AG04450 (cell line): ENCODE measurements at regions not wholly inside any gene's neighbourhood (a gene's known extent, or its start where the extent isn't known, plus 50 kb on each side); places are given as distances from the start of the nearest gene placed in this dataset.
"Not testable (repeated sequence)": the region's sequence is repeated elsewhere in the genome, so short reads cannot be mapped to it uniquely, and the experiment has no call there.

Source experiments
- CTCF ChIA-PET: fragments of 300-600, 350-600 bp; formaldehyde crosslinking; extraction: SDS; loops from one replicate; lab custom pipeline; 2022; ENCODE audit warnings: antibody characterized with exemption, inconsistent platforms; lab: Charles Lee
- POLR2A ChIA-PET: fragments of 350-600 bp; formaldehyde crosslinking; extraction: SDS; loops from one replicate; lab custom pipeline; 2021; ENCODE audit warnings: antibody characterized with exemption, inconsistent platforms; lab: Yijun Ruan, JAX
- DNase-seq: peaks from one replicate; pipeline ENCODE4 v3.0.0-alpha.2; 2011; ENCODE audit warnings: low read depth, low spot score
- H3K27ac ChIP-seq: one replicate; pipeline ENCODE4 v1.5.1; 2012; ENCODE audit warnings: low read depth, low read length, control low read depth
- H3K27me3 ChIP-seq: one replicate; pipeline ENCODE4 v1.6.0; 2012; ENCODE audit warnings: low read length; ENCODE audit not compliant: control insufficient read depth, insufficient read depth
- H3K4me3 ChIP-seq: 2 replicates; pipeline ENCODE4 v1.5.1; 2011; ENCODE audit warnings: mild to moderate bottlenecking, low read depth, low read length, control low read depth
- H3K9me3 ChIP-seq: 2 replicates; pipeline ENCODE4 v1.5.1; 2012; ENCODE audit warnings: low read length; ENCODE audit not compliant: control insufficient read depth, insufficient read depth
- TF ChIP-seq, protein P1 (sequence below): IDR thresholded peaks from 2 replicates; pipeline ENCODE4 v1.5.1; 2011; ENCODE audit warnings: low read depth, low read length, control low read depth, inconsistent platforms

DNA sequence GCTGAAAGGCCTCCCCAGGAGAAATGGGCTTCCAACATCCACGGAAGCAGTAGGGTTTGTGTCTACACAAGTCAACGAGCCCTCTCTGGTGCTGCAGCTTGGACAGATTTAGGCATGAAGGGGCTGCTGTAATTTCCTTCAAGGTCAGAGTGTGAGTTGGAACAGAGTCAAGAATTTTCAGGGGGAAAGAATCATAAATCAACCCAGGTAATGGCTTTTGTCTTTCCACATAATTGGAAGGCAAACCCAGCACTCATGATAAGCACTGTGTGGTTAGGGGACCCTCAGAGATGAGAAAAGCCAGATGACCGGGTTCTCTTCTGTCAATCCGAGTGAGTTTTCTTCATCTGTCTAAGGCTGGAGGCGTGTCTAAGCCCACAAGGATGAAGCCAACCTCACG is 78.6 kb upstream of the MXRA5 start:
- POLR2A ChIA-PET, result no interaction called here
- Histone ChIP-seq H3K27ac (no peak overlapping the region), H3K4me3 (no peak overlapping the region), H3K9me3 (no peaks in the 10 kb centered on the region), H3K27me3 (no peaks in the 10 kb centered on the region)
- no peak for DNase-seq
- CTCF ChIA-PET, result no interaction called here
- TF ChIP-seq, protein P1, sequence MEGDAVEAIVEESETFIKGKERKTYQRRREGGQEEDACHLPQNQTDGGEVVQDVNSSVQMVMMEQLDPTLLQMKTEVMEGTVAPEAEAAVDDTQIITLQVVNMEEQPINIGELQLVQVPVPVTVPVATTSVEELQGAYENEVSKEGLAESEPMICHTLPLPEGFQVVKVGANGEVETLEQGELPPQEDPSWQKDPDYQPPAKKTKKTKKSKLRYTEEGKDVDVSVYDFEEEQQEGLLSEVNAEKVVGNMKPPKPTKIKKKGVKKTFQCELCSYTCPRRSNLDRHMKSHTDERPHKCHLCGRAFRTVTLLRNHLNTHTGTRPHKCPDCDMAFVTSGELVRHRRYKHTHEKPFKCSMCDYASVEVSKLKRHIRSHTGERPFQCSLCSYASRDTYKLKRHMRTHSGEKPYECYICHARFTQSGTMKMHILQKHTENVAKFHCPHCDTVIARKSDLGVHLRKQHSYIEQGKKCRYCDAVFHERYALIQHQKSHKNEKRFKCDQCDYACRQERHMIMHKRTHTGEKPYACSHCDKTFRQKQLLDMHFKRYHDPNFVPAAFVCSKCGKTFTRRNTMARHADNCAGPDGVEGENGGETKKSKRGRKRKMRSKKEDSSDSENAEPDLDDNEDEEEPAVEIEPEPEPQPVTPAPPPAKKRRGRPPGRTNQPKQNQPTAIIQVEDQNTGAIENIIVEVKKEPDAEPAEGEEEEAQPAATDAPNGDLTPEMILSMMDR, result no peak

DNA sequence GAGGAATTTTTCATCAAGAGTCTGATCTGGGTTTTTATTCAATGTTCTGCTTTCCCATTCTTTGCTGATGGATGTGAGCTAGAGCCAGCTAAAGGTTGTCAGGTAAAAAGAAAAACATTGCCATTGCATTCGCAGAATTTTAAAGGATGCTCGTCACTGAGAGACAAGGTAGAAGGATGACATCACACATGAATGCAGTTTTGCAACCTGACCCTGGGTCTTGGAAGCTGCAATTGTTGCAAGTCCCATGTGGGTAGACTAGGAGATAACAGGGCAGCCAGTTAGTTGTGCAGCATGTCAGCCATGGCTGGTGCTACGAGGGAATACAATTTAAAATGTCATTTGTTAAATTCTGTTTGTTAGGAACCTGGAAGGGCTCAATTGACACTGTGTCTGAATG is 73.9 kb upstream of the MXRA5 start:
- no peaks in the 10 kb centered on the region for H3K9me3 ChIP-seq
- CTCF ChIA-PET, result no interaction called here
- H3K4me3 ChIP-seq, result no peak overlapping the region
- TF ChIP-seq, protein P1, result no peak
- DNase-seq, result no peak
- no peaks in the 10 kb centered on the region for H3K27me3 ChIP-seq
- H3K27ac ChIP-seq, result no peak overlapping the region
- POLR2A ChIA-PET, result no interaction called here

DNA sequence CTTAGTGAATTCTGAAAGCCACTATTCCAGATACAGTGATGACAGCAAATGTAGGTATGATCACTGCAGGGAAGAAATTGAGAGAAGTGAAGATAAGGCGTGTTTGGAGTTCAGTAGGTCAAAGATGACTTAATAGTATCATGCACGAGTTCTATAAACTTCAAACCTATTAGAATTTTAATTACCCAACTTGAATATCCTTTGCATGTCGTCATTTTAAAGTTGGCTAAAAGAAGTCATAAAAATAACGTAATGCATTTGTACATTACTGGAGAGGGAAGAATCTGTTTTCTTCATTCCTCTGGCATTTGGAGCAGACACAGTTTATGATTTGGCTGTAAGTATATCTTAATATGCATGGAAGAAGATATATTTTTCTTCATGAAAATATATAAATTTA is 68.6 kb upstream of the MXRA5 start:
- Histone ChIP-seq H3K27ac (no peak overlapping the region), H3K4me3 (no peak overlapping the region), H3K27me3 (no peaks in the 10 kb centered on the region), H3K9me3 (no peaks in the 10 kb centered on the region)
- TF ChIP-seq, protein P1, result no peak
- no peak for DNase-seq
- ChIA-PET CTCF (no interaction called here), POLR2A (no interaction called here)

DNA sequence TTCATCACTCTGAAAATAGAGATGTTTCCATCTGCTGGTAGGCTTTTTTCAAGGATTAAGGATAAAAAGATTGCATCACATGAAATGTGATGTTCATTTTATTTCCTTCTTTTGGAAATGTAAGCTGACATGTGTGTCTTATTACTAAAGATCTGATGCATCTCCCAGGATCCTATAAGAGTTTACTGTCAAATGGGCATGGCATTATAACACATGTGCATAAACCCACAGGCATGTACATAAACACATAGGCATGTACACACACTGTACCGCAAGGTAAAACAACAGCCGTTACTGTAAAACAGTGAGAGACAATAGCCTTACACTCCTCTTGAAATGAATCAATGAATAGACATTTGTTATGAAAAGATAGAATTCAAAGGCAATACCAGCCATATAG is 65.2 kb upstream of the MXRA5 start:
- CTCF ChIA-PET, POLR2A ChIA-PET, H3K9me3 ChIP-seq, DNase-seq, H3K27ac ChIP-seq, H3K27me3 ChIP-seq, H3K4me3 ChIP-seq: not testable (repeated sequence)

DNA sequence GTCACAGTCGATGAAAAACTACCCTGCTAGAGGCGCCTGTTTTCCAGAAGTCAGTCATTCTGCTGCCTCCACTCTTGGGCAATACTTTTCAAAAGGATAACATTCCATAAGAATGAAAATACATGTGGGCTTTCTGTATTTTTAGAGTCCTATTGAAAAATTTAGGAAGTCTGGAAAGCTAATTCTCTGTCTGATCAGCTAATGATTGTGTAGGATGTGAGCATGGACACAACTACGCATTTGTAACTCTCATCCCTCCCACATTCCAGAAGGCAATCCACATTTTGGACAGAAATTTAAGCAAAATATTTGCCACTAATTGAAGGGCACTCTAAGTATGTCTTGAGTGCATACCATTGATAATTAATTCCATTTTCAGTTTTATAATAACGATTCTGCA is 63.5 kb upstream of the MXRA5 start:
- CTCF ChIA-PET, H3K9me3 ChIP-seq, H3K4me3 ChIP-seq, POLR2A ChIA-PET, H3K27me3 ChIP-seq, DNase-seq, H3K27ac ChIP-seq: not testable (repeated sequence)

DNA sequence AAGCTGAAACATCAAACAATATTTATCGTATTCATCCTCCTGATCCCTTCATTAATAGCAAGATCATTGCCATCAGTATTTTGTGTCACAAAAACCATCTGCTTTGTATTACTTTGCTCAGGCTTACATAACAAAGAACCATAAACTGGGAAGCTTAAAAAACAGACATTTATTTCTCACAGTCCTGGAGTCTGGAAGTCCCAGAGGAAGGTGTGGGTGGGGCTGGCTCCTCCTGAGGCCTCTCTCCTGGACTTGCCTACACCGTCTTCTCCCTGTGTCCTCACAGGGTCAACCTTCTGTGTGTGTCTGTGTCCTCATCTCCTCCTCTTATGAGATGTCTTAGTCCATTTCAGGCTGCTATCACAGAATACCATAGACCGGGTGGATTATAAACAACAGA is 61.3 kb upstream of the MXRA5 start:
- H3K4me3 ChIP-seq, result no peak overlapping the region
- DNase-seq, result no peak
- CTCF ChIA-PET, result no interaction called here
- TF ChIP-seq, protein P1, result no peak
- H3K27ac ChIP-seq, result no peak overlapping the region
- no peaks in the 10 kb centered on the region for H3K9me3 ChIP-seq
- POLR2A ChIA-PET, result no interaction called here
- peaks cover 2% of the 10 kb centered on the region for H3K27me3 ChIP-seq
